Motor neuron (in vitro differentiated cells): ENCODE measurements at regions not wholly inside any gene's neighbourhood (a gene's known extent, or its start where the extent isn't known, plus 50 kb on each side); places are given as distances from the start of the nearest gene placed in this dataset.
A peak's percentile ranks its signal among the peaks of the same experiment; 100 is the strongest.
"Not testable (repeated sequence)": the region's sequence is repeated elsewhere in the genome, so short reads cannot be mapped to it uniquely, and the experiment has no call there.

Source experiments
- ATAC-seq, 8 experiments: fragments of 200-7000 bp; cut with Tn5 transposase; replicated peaks in 6 of 8; 2 replicates each; pipeline ENCODE4 v1.8.0; 2021; ENCODE audit warnings: mild to moderate bottlenecking in 8 of 8, moderate library complexity in 8 of 8
- H3K27ac ChIP-seq, 2 donors: fragments of 250-450 bp; sonication (Bioruptor Pico); 2 replicates each; pipeline ENCODE4 v1.9.0; 2021; ENCODE audit warnings: antibody characterized with exemption in 2 of 2, mild to moderate bottlenecking in 2 of 2, moderate library complexity in 1 of 2
- H3K4me1 ChIP-seq, 2 donors: fragments of 250-450 bp; sonication (Bioruptor Pico); replicated peaks in 1 of 2; 2 replicates each; pipeline ENCODE4 v1.6.1; 2021; ENCODE audit warnings: antibody characterized with exemption in 2 of 2, mild to moderate bottlenecking in 2 of 2, moderate library complexity in 1 of 2
- H3K4me3 ChIP-seq, 5 donors: fragments of 250-450 bp; sonication (Bioruptor Pico); 2 replicates each; pipeline ENCODE4 v1.9.0; 2021; ENCODE audit warnings: antibody characterized with exemption in 5 of 5, mild to moderate bottlenecking in 5 of 5, moderate library complexity in 4 of 5
- WGBS, 10 experiments: fragments of 450-650 bp; shearing (Covaris generic); methylation state at CpG; one replicate each; pipeline ENCODE4 v1.0.0; 2022; 5-methylcytosine and 5-hydroxymethylcytosine counted together
- in situ Hi-C, 9 experiments: fragments of 400-800 bp; cut with MboI; loops; one replicate each; pipeline ENCODE4 v1.15.0; 2021; ENCODE audit warnings: low sequenced_read_pairs in 9 of 9, low pct_unique_long_range_greater_than_20kb in 2 of 9; ENCODE audit not compliant: unreplicated experiment in 9 of 9

DNA sequence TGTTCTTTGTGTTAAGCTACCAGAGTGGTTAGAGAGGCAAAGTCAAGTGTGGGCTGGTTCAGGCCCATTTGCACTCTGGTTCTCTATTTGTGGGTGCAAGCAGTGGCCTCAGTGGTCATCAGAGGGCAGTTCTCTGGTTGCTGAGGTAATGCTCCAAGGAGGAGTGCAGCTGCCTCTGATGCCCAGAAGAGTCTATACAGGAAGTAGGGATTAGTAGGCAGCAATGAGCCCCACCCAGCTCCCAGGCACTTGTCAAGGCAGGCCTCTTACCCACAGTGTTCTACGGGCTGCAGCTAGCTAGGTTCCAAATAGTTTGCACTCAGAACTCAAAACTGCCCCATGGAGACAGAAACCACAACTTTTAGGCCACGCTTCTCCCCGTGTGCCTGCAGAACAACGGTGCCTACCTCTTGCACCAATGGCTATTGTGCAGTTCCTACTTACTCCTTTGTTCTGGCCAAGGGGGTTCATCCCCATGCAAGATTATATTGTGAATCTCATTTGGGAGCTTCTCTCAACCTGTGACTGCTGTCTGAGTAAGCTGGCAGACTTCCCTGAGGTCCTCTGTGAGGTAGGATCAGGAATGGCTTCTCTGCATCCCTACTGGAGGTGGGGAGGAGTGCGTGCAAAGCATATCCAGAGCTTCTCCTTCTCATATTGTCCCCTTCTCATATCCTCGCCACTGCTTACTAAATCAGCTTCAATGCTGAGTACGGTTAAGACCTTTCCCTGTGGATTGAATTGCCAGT is 410.3 kb upstream of the LMO3 start:
- Histone ChIP-seq H3K4me1 (peaks cover 0 to 10% of the 10 kb centered on the region in 2 donors), H3K27ac (no peak overlapping the region), H3K4me3 (no peak overlapping the region)
- ATAC-seq, result peak in 3 of 8 experiments; percentile 56 to 65 (median 63)
- in situ Hi-C loops, result no loop called here
- 0 to 100% (median 85%) methylated on average over 1 to 6 of the region's 7 CpGs; no CpG with 5 or more reads in 2 of the 10 experiments for WGBS, 10 experiments

DNA sequence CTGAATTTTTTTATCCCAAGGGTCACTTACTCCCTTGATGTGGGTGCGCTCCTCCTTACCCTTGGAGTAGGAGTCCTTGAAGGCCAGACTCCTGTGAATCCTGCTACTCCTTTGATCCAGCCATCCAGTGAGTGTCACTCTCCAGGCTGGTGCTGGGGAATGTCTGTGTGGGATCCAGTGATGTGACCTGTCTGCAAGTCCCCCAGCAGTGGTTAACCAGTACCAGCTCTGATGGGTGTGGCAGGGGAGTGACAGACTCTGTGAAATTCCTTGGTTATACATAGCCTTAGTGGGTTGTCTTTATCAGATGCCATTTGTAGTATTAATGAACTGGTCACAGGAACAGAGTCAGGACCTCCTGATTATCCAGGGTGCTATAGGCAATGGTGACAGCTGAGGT is 409.5 kb upstream of the LMO3 start:
- no peak for ATAC-seq
- in situ Hi-C loops, result no loop called here
- Histone ChIP-seq H3K27ac (no peak overlapping the region), H3K4me1 (peaks cover 0 to 8% of the 10 kb centered on the region in 2 donors), H3K4me3 (no peak overlapping the region)
- 83% methylated on average over 1 of the region's 1 CpG; no CpG with 5 or more reads in 9 of the 10 experiments for WGBS, 10 experiments

DNA sequence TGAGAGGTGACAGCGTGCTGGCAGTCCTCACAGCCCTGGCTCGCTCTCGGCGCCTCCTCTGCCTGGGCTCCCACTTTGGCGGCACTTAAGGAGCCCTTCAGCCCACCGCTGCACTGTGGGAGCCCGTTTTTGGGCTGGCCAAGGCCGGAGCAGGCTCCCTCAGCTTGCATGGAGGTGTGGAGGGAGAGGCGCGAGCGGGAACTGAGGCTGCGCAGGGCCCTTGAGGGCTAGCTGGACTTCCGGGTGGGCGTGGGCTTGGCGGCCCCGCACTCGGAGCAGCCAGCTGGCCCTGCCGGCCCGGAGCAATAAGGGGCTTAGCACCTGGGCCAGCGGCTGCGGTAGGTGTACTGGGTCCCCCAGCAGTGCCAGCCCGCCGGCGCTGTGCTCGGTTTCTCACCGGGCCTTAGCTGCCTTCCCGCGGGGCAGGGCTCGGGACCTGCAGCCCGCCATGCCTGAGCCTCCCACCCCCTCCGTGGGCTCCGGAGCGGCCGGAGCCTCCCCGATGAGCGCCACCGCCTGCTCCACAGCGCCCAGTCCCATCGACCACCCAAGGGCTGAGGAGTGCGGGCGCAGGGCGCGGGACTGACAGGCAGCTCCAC is 401.6 kb upstream of the LMO3 start:
- 0 to 100% (median 88%) methylated on average over 1 to 8 of the region's 43 CpGs for WGBS, 10 experiments
- H3K4me1 ChIP-seq, in situ Hi-C loops, ATAC-seq, H3K4me3 ChIP-seq, H3K27ac ChIP-seq: not testable (repeated sequence)

DNA sequence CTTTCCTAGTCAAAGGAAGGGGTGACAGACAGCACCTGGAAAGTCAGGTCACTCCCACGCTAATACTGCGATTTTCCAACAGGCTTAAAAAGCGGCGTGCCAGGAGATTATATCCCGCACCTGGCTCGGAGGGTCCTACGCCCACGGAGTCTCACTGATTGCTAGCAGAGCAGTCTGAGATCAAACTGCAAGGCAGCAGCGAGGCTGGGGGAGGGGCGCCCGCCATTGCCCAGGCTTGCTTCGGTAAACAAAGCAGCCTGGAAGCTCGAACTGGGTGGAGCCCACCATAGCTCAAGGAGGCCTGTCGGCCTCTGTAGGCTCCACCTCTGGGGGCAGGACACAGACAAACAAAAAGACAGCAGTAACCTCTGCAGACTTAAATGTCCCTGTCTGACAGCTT is 392.6 kb upstream of the LMO3 start:
- ATAC-seq, in situ Hi-C loops, H3K4me1 ChIP-seq: not testable (repeated sequence)

DNA sequence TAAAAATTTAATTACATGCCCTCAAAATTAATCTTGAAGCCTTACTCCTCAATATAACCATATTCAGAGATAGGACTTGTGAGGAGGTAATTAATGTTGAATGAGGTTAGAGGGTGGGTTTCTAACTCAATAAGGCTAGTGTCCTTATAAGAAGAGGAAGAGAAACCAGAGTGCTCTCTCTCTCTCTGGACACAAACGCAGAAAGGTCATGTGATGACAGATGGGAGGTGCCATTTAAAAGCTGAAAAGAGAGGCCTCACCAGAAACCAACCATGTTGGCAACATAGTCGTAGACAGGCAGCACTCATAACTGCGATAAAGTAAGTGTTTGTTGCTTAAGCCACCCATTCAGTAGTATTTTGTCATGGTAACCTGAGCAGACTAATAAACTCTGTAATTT is 378.5 kb upstream of the LMO3 start:
- in situ Hi-C loops, result no loop called here
- Histone ChIP-seq H3K27ac (no peak overlapping the region), H3K4me3 (no peak overlapping the region), H3K4me1 (no peaks in the 10 kb centered on the region)
- WGBS, 10 experiments, result 0 to 90% (median 75%) methylated on average over 1 to 3 of the region's 3 CpGs; no CpG with 5 or more reads in 1 of the 10 experiments
- no peak for ATAC-seq

More for the DNA sequence above, 392.6 kb upstream of the LMO3 start:
- H3K27ac ChIP-seq, H3K4me3 ChIP-seq: not testable (repeated sequence)
- WGBS, 10 experiments, result 0 to 89% (median 78%) methylated on average over 2 to 4 of the region's 14 CpGs; no CpG with 5 or more reads in 6 of the 10 experiments

DNA sequence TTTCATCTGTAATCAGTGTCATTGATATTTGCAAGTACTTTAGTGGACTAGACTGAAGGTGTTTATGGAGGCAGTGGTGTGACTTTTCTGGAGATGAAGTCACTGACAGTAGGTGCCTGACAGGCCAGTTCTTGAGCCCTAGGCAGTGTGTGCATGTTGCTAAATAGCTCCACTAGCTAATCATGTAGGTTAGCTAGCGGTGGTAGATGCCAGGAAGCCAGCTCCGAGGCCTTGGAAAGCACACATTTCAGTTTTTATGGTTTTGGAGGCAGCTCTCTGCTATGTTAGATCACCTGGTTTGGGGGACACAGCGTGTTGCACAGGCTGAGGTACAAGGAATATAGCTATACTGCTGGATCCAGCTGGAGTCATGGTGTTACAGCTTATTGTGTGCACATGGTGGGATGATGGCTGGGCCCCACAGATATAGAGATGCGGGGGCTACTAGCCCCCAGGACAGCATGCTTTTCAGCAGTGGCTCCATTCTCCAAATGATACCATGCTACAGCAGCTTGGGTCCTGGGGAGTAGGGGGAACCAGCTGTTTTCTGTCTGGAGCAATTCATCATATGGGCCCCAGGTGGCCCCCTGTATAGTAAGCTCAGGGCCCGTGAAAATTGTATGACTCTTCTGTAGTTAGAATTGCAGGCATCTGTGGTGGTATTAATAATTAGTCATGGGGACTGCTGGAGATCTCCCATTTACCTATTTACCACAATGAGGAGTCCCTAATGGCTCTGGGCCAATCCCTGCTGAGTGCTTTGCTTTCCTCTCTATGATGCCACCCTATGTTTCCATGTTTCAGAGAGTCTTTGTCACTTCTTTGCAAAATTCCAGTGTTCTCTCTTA is 367.2 kb upstream of the LMO3 start:
- Histone ChIP-seq H3K4me1 (no peaks in the 10 kb centered on the region), H3K27ac (no peak overlapping the region), H3K4me3 (no peak overlapping the region)
- WGBS, 10 experiments, result 0 to 100% (median 74%) methylated on average over 1 to 5 of the region's 5 CpGs; no CpG with 5 or more reads in 3 of the 10 experiments
- in situ Hi-C loops, result no loop called here
- no peak for ATAC-seq

DNA sequence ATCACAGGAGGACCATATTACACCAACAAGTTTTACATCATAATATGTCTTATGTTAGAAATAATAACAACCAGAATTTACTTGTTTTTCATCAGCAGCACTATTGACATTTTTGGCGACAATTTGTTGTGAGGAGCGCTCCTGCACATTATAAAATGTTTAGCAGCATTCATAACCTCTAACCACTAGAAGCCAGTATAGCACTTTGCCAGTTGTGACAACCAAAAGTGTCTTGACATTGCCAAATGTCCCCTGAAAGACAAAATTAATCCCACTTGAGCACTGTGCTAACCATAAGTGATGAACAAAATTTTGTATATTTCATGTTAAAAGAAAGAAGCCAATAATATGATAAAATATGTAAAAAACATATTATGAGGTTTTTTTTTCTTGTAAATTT is 356.9 kb upstream of the LMO3 start:
- Histone ChIP-seq H3K27ac (no peak overlapping the region), H3K4me1 (no peaks in the 10 kb centered on the region), H3K4me3 (no peak overlapping the region)
- WGBS, 10 experiments, result 0 to 100% (median 85%) methylated on average over 1 to 2 of the region's 2 CpGs
- no peak for ATAC-seq
- in situ Hi-C loops, result no loop called here

DNA sequence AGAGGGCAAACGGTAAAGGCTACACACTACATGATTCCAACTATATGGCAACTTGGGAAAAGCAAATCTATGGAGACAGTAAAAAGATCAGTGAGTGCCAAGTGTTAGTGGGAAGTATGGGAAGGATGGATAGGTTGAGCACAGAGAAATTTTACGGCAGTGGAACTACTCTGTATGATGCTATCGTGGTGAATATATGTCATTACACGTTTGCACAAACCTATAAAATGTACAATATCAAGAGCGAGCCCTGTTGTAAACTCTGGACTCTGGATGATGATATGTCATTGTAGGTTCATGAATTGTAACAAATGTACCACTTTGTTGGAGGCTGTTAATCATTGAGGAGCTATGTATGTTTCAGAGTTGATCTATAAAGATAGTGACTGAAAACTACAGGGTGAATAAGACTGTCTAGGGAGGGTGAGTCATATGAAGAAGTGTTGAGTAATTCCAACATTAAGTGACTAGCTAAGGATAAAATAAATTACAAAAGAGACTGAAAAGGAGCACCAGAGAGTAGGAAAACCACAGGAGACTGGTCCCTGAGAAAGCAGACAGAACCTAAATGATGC is 349.2 kb upstream of the LMO3 start:
- in situ Hi-C loops, result no loop called here
- 16 to 92% (median 74%) methylated on average over 4 to 5 of the region's 5 CpGs for WGBS, 10 experiments
- Histone ChIP-seq H3K4me3 (no peak overlapping the region), H3K4me1 (peaks cover 0 to 2% of the 10 kb centered on the region in 2 donors), H3K27ac (no peak overlapping the region)
- ATAC-seq, result peak in 7 of 8 experiments; percentile 42 to 92 (median 83)

DNA sequence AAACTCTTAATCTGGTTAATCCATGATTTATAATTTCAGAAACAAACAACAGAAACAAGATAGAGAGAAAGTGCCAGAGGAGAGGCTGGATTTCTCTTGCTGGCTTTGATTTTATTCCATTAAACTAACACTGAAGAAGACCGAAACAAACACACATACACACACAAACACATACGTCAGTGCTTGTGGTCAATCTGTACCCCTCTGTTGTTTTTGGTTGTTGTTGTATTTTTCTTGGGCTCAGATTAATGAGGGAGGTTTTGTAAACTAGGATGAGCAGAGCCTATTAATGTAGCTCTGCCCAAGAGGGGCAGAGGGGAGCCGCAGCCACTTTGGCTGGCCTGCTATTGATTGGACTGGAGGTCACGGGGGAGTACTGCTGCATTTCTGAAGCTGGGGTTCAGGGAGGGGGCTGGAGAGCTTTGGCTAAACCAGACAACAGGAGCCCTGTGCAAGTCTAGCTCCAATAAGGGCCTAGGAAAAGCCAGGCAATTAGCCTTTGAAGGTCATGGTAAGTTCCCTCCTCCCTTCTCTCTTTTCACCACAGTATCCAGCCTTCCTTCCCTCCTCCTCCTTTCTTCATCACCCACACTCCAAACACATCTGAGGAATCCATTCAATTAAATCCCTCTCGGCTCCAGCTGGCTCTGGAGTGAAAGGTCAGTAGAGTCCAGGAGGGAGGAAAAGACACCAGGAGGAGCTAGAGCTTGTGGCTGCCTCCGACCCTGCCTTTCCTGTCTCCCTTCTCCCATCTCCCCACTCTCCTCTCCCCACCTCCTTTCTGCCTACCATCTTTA is 344.1 kb upstream of the LMO3 start:
- WGBS, 10 experiments, result 7 to 92% (median 42%) methylated on average over 1 to 4 of the region's 6 CpGs; no CpG with 5 or more reads in 2 of the 10 experiments
- ATAC-seq, result peak in 4 of 8 experiments; percentile 17 to 51 (median 30)
- Histone ChIP-seq H3K4me1 (peaks cover 2 to 16% of the 10 kb centered on the region in 2 donors), H3K4me3 (no peak overlapping the region), H3K27ac (no peak overlapping the region)
- in situ Hi-C loops, result no loop called here

DNA sequence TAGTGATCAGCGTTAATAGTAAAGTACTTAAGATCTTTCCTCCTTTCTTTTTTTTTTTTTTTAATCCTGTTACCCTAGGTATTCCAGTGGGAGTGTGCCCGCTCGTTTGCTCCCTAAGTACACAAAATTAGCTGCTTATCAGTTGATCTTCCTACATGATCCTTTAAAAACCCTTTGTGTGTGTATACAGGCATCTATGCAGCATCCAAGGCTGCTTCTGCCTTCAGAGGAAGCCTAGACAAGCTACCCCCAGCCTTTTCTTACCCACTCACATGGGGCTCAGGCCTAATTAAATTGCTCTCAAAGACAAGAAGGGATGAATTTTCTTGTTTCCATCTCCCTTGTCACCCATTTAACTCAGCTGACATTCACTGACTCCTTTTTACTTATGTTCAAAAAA is 343.4 kb upstream of the LMO3 start:
- in situ Hi-C loops, result no loop called here
- H3K4me1 ChIP-seq, result peaks cover 2 to 16% of the 10 kb centered on the region in 2 donors
- ATAC-seq, result peak in 4 of 8 experiments; percentile 16 to 38 (median 28)
- H3K4me3 ChIP-seq, result no peak overlapping the region
- H3K27ac ChIP-seq, result no peak overlapping the region
- 0 to 88% (median 64%) methylated on average over 1 to 3 of the region's 3 CpGs; no CpG with 5 or more reads in 1 of the 10 experiments for WGBS, 10 experiments

DNA sequence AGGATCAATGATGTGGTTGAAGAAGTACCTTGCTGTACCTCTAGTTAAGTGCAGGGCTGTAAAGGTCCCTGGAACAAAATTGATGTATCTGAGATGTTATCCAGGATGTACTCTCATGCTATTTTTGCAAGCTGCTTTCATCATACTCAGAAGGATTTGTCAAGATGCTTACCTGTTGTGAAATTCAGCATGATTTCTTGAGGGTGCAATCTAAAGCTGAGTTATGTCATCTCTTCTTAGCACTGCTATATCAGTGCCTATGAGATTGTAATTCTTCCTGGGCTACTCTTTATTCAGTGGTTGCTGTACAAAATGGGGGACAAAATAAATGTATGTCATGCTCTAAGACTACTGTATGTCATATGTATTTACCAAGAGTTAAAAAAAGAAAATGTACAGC is 340.7 kb upstream of the LMO3 start:
- H3K4me1 ChIP-seq, result peaks cover 2 to 16% of the 10 kb centered on the region in 2 donors
- in situ Hi-C loops, result no loop called here
- no peak overlapping the region for H3K27ac ChIP-seq
- ATAC-seq, result peak in 3 of 8 experiments; percentile 10 to 60 (median 46)
- H3K4me3 ChIP-seq, result no peak overlapping the region

DNA sequence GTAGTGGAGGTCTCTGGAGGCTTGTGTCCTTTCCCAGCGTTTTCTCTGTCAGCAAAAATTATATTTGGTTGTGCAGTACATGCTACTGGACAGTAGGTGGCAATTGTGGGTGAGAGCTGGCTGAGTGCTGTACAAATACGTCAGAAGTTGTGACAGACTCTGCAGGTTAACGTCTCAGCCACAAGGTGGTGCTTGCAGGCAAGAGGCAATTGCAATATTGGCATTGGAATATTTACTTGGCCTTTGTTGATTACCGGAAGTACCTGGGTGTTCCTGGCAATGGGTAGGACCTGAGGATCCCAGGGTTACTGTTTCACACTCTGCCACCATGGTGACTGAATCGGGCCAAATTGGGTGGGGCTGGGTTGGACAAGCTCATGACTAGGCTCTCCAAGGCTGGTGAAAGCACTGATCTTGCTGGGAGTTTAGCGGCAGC is 333.9 kb upstream of the LMO3 start:
- ATAC-seq, result peak in 4 of 8 experiments; percentile 33 to 94 (median 88)
- in situ Hi-C loops, result no loop called here
- no peak overlapping the region for H3K27ac ChIP-seq
- no peak overlapping the region for H3K4me3 ChIP-seq
- whole genome bisulfite sequencing, 10 experiments, result 0 to 71% (median 43%) methylated on average over 1 to 6 of the region's 6 CpGs; no CpG with 5 or more reads in 2 of the 10 experiments
- no peaks in the 10 kb centered on the region for H3K4me1 ChIP-seq
